CD4-positive, alpha-beta T cell (primary cell): ENCODE measurements at regions not wholly inside any gene's neighbourhood (a gene's known extent, or its start where the extent isn't known, plus 50 kb on each side); places are given as distances from the start of the nearest gene placed in this dataset.
"Not testable (repeated sequence)": the region's sequence is repeated elsewhere in the genome, so short reads cannot be mapped to it uniquely, and the experiment has no call there.

ENCODE experiments used
- ATAC-seq: fragments of 200-7000 bp; cut with Tn5 transposase; one replicate; pipeline ENCODE4 v1.10.0; 2022; ENCODE audit warnings: mild to moderate bottlenecking; ENCODE audit not compliant: poor library complexity
- CTCF ChIA-PET: fragments of 350-600 bp; sonication (Branson Sonifier 250); formaldehyde crosslinking; loops from one replicate; lab custom pipeline; 2021; ENCODE audit warnings: antibody characterized with exemption, inconsistent platforms; lab: Charles Lee
- POLR2A ChIA-PET: fragments of 350-600 bp; sonication (Branson Sonifier 250); formaldehyde crosslinking; loops from one replicate; lab custom pipeline; 2021; ENCODE audit warnings: antibody characterized with exemption, inconsistent platforms; lab: Charles Lee
- DNase-seq, 14 experiments: peaks; one replicate each; pipeline ENCODE4 v3.0.0-alpha.2; 2013 to 2020; ENCODE audit warnings: mixed read lengths in 2 of 14
- H3K27ac ChIP-seq, 2 donors: one replicate each; pipeline versions ENCODE4 v1.5.1 to v1.7.0; 2013; ENCODE audit warnings: low read length in 2 of 2, low read depth in 1 of 2, mild to moderate bottlenecking in 1 of 2
- H3K27me3 ChIP-seq, 2 experiments: 1 replicate in 1 of 2; 2 replicates in 1 of 2; pipeline versions ENCODE4 v1.6.1 to v1.7.0; 2013; ENCODE audit warnings: low read length in 2 of 2, control low read depth in 1 of 2, mild to moderate bottlenecking in 1 of 2, moderate library complexity in 1 of 2; ENCODE audit not compliant: insufficient read depth in 2 of 2, control insufficient read depth in 1 of 2
- H3K36me3 ChIP-seq: one replicate; pipeline ENCODE4 v1.6.1; 2013; ENCODE audit warnings: low read length, control low read depth; ENCODE audit not compliant: insufficient read depth
- H3K4me1 ChIP-seq: one replicate; pipeline ENCODE4 v1.6.1; 2013; ENCODE audit warnings: low read length, control low read depth; ENCODE audit not compliant: insufficient read depth
- H3K4me3 ChIP-seq: one replicate; pipeline ENCODE4 v1.5.1; 2013; ENCODE audit warnings: mild to moderate bottlenecking, low read length, moderate library complexity
- H3K9me3 ChIP-seq, 2 experiments: 1 replicate in 1 of 2; 2 replicates in 1 of 2; pipeline versions ENCODE4 v1.6.1 to v1.7.0; 2013; ENCODE audit warnings: low read length in 2 of 2, mild to moderate bottlenecking in 2 of 2, control low read depth in 1 of 2, moderate library complexity in 1 of 2; ENCODE audit not compliant: control insufficient read depth in 1 of 2, insufficient read depth in 1 of 2
- H3K27ac Mint-ChIP-seq: one replicate; pipeline ENCODE4 v1.8.0; 2020; ENCODE audit warnings: mixed read lengths
- H3K27me3 Mint-ChIP-seq: one replicate; pipeline ENCODE4 v1.8.0; 2021; ENCODE audit warnings: mixed read lengths
- H3K36me3 Mint-ChIP-seq: one replicate; pipeline ENCODE4 v1.8.0; 2021; ENCODE audit warnings: low read depth, mixed read lengths
- H3K4me1 Mint-ChIP-seq: one replicate; pipeline ENCODE4 v1.8.0; 2021; ENCODE audit warnings: low read depth, mixed read lengths
- H3K4me3 Mint-ChIP-seq: one replicate; pipeline ENCODE4 v1.8.0; 2020; ENCODE audit warnings: mild to moderate bottlenecking, mixed read lengths
- H3K9me3 Mint-ChIP-seq: one replicate; pipeline ENCODE4 v1.8.0; 2020; ENCODE audit warnings: mixed read lengths
- intact Hi-C, 2 experiments: fragments of 100-400 bp; cut with DNase I in 1 of 2; cut with micrococcal nuclease in 1 of 2; formaldehyde crosslinking; loops; one replicate each; pipeline versions ENCODE4 v1.15.1 to v1.9.0; 2023 to 2025; cut with DNase I, micrococcal nuclease
- TF ChIP-seq, protein P1 (sequence below): fragments of 200-600 bp; IDR thresholded peaks from one replicate; pipeline ENCODE4 v1.8.0; 2022; ENCODE audit warnings: antibody characterized with exemption, mild to moderate bottlenecking

DNA sequence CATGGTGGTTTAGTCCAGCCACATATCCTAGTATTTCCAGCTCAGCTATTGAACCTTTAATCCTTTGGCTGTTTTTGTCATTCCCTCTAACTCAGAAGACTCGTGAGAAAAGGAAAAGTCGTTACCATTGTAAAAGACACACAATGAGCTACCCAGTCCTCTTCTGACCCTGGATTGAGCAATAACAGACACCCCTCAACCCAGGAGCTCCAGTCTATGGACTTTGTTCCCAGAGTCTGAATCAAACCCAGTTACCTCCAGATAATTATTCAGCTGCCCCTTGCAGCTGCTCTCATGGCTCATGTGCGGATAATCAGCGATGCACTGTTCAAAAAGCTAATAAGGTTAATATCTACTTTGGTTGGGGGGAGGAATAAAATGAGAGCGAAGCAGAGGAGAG, 402.4 kb downstream of the BTG1 start:
- Histone ChIP-seq H3K4me3 (no peak overlapping the region), H3K4me1 (no peaks in the 10 kb centered on the region), H3K27me3 (no peaks in the 10 kb centered on the region), H3K36me3 (no peaks in the 10 kb centered on the region), H3K27ac (no peak overlapping the region), H3K9me3 (no peaks in the 10 kb centered on the region)
- Mint-ChIP-seq H3K4me3 (no peak overlapping the region), H3K27me3 (no peaks in the 10 kb centered on the region), H3K9me3 (peaks cover 3% of the 10 kb centered on the region), H3K4me1 (no peaks in the 10 kb centered on the region), H3K36me3 (no peaks in the 10 kb centered on the region), H3K27ac (no peak overlapping the region)
- POLR2A ChIA-PET: no interaction called here
- TF ChIP-seq, protein P1, sequence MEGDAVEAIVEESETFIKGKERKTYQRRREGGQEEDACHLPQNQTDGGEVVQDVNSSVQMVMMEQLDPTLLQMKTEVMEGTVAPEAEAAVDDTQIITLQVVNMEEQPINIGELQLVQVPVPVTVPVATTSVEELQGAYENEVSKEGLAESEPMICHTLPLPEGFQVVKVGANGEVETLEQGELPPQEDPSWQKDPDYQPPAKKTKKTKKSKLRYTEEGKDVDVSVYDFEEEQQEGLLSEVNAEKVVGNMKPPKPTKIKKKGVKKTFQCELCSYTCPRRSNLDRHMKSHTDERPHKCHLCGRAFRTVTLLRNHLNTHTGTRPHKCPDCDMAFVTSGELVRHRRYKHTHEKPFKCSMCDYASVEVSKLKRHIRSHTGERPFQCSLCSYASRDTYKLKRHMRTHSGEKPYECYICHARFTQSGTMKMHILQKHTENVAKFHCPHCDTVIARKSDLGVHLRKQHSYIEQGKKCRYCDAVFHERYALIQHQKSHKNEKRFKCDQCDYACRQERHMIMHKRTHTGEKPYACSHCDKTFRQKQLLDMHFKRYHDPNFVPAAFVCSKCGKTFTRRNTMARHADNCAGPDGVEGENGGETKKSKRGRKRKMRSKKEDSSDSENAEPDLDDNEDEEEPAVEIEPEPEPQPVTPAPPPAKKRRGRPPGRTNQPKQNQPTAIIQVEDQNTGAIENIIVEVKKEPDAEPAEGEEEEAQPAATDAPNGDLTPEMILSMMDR: no peak
- CTCF ChIA-PET: interaction anchor here (1.0 to 1.5 kb wide), 2 partner anchors 11 to 69 kb away, joined by 3 to 4 read pairs; no protein-coding TSS in a partner anchor
- ATAC-seq (no peak), DNase-seq (no peak)
- intact Hi-C loops: no loop called here

DNA sequence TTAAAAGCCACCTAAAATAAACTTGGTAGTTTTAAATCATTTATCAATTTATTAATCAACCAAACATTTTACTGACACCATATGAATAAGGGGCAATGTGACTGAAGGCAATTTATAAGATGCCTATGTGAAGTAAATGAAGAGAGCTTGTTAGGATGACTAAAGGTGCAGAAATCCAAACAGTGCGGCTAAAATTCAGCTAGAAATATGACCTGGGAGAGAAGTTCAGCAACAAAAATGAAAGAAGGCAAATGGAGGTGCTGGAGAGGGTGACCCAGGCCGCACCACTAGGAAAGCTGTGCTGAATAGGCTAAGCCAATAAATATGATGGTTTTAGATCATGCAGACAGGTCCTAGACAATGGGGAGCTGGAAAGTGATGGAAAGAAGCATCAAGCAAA, 403.7 kb downstream of the BTG1 start:
- H3K4me1 Mint-ChIP-seq: no peaks in the 10 kb centered on the region
- ATAC-seq: no peak
- H3K36me3 ChIP-seq: no peaks in the 10 kb centered on the region
- no peaks in the 10 kb centered on the region for H3K9me3 ChIP-seq
- H3K4me1 ChIP-seq: no peaks in the 10 kb centered on the region
- peaks cover 3% of the 10 kb centered on the region for H3K9me3 Mint-ChIP-seq
- POLR2A ChIA-PET: interaction anchor here (0.6 kb wide), 1 partner anchor 12 kb away, joined by 3 read pairs; no protein-coding TSS in a partner anchor
- intact Hi-C loops: no loop called here
- no peaks in the 10 kb centered on the region for H3K36me3 Mint-ChIP-seq
- no peak overlapping the region for H3K4me3 Mint-ChIP-seq
- no peak for DNase-seq
- no peak overlapping the region for H3K4me3 ChIP-seq
- H3K27me3 ChIP-seq: no peaks in the 10 kb centered on the region
- H3K27ac ChIP-seq: no peak overlapping the region
- no peak overlapping the region for H3K27ac Mint-ChIP-seq
- TF ChIP-seq, protein P1: no peak
- CTCF ChIA-PET: interaction anchor here (1.5 kb wide), 1 partner anchor 12 kb away, joined by 4 read pairs; no protein-coding TSS in a partner anchor
- no peaks in the 10 kb centered on the region for H3K27me3 Mint-ChIP-seq

DNA sequence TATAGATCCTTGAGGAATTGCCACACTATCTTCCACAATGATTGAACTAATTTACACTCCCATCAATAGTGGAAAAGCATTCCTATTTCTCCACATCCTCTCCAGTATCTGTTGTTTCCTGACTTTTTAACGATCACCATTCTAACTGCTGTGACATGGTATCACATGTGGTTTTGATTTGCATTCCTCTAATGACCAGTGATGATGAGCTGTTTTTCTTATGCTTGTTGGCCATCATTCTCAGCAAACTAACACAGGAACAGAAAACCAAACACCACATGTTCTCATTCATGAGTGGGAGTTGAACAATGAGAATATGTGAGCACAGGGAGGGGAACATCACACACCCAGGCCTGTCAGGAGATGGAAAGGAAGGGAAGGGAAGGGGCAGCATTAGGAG, 411.8 kb downstream of the BTG1 start:
- H3K4me3 ChIP-seq, H3K9me3 ChIP-seq, H3K9me3 Mint-ChIP-seq, H3K4me3 Mint-ChIP-seq, intact Hi-C loops, H3K4me1 Mint-ChIP-seq, H3K27me3 ChIP-seq, H3K27me3 Mint-ChIP-seq, H3K27ac ChIP-seq, H3K4me1 ChIP-seq, ATAC-seq, POLR2A ChIA-PET, H3K36me3 Mint-ChIP-seq, CTCF ChIA-PET, H3K27ac Mint-ChIP-seq, DNase-seq, H3K36me3 ChIP-seq: not testable (repeated sequence)

DNA sequence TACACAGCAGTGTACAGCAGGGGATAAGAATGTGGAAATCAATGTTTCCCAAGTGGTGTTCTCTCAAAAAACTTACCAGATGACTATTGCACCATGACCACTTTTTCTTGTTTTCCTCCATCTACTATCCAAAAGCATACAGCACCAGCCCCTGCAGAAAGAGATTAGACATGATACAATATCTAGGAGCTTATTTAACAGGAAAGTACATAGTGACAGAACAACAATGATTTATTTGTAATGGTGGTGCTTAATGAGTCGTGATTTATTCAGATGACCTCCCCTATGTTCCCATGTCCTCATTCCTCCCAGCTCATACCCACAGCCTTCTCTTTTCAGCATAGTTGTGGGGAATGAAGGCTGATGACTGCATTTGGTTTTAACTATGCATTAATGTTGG, 413.6 kb downstream of the BTG1 start:
- H3K4me3 ChIP-seq: no peak overlapping the region

More for the DNA sequence above, 413.6 kb downstream of the BTG1 start:
- no peaks in the 10 kb centered on the region for H3K36me3 Mint-ChIP-seq
- no peaks in the 10 kb centered on the region for H3K27me3 ChIP-seq
- TF ChIP-seq, protein P1: no peak
- POLR2A ChIA-PET: no interaction called here
- no peaks in the 10 kb centered on the region for H3K36me3 ChIP-seq
- no peaks in the 10 kb centered on the region for H3K4me1 Mint-ChIP-seq
- intact Hi-C loops: no loop called here
- CTCF ChIA-PET: no interaction called here
- no peak overlapping the region for H3K4me3 Mint-ChIP-seq
- H3K9me3 Mint-ChIP-seq: peaks cover 4% of the 10 kb centered on the region
- no peaks in the 10 kb centered on the region for H3K9me3 ChIP-seq
- H3K27me3 Mint-ChIP-seq: no peaks in the 10 kb centered on the region
- H3K27ac Mint-ChIP-seq: no peak overlapping the region
- no peak overlapping the region for H3K27ac ChIP-seq
- no peak for DNase-seq
- no peak for ATAC-seq
- no peaks in the 10 kb centered on the region for H3K4me1 ChIP-seq
